HepG2 (cell line): ENCODE measurements at regions not wholly inside any gene's neighbourhood (a gene's known extent, or its start where the extent isn't known, plus 50 kb on each side); places are given as distances from the start of the nearest gene placed in this dataset.

Experiments
- ATAC-seq: fragments of 200-7000 bp; cut with Tn5 transposase; 3 replicates; pipeline ENCODE4 v1.9.1; 2020; ENCODE audit warnings: mild to moderate bottlenecking, moderate library complexity
- BruUV-seq: library from RNA; stranded (reverse); fragments of 400-500 nt; replicated peaks from 2 replicates; lab custom pipeline; 2021; lab: Mats Ljungman, UMichigan
- CTCF ChIA-PET: fragments of 300-600 bp; formaldehyde crosslinking; extraction: SDS; loops from one replicate; lab custom pipeline; 2021; ENCODE audit warnings: low total read pairs, inconsistent platforms, low intra/inter-chr PET ratio; lab: Yijun Ruan, JAX
- POLR2A ChIA-PET: fragments of 350-600 bp; sonication (Branson Sonifier 250); formaldehyde crosslinking; loops from one replicate; lab custom pipeline; 2020; ENCODE audit warnings: antibody characterized with exemption, inconsistent platforms; lab: Yijun Ruan, JAX
- DNase-seq: peaks from one replicate; pipeline ENCODE4 v3.0.0-alpha.2; 2015; ENCODE audit warnings: low spot score
- FAIRE-seq: peaks from 3 replicates; lab custom pipeline; 2011; peaks lifted over from hg19 to GRCh38; lab: Jason Lieb, UNC
- H2AFZ ChIP-seq: one replicate; pipeline ENCODE4 v1.6.1; 2011; ENCODE audit warnings: low read length, inconsistent platforms
- H3K27ac ChIP-seq: fragments of 300-600 bp; 3 replicates; pipeline ENCODE4 v1.8.0; 2011; ENCODE audit warnings: mixed run types, mild to moderate bottlenecking, mixed read lengths, low read length, inconsistent platforms; ENCODE audit not compliant: insufficient read depth; ENCODE audit errors: extremely low read length
- H3K27me3 ChIP-seq, 2 experiments: fragments of 200-600 bp in 1 of 2; 2 replicates in 1 of 2; 3 replicates in 1 of 2; pipeline versions ENCODE4 v1.6.0 to v1.8.0; 2011; ENCODE audit warnings: low read length in 2 of 2, mild to moderate bottlenecking in 2 of 2, moderate library complexity in 2 of 2, inconsistent platforms in 1 of 2; ENCODE audit not compliant: insufficient read depth in 2 of 2, control insufficient read depth in 1 of 2
- H3K36me3 ChIP-seq, 2 experiments: fragments of 200-600 bp in 1 of 2; replicated peaks in 1 of 2; 2 replicates in 1 of 2; 3 replicates in 1 of 2; pipeline versions ENCODE4 v1.5.1 to v1.8.0; 2011; ENCODE audit warnings: low read length in 2 of 2, inconsistent platforms in 1 of 2; ENCODE audit not compliant: insufficient read depth in 2 of 2, control insufficient read depth in 1 of 2
- H3K4me1 ChIP-seq: 2 replicates; pipeline ENCODE4 v1.5.1; 2012; ENCODE audit warnings: low read length, inconsistent platforms; ENCODE audit not compliant: insufficient read depth
- H3K4me2 ChIP-seq: 2 replicates; pipeline ENCODE4 v1.6.0; 2011; ENCODE audit warnings: low read depth, low read length, inconsistent platforms
- H3K4me3 ChIP-seq, 3 experiments: fragments of 200-600 bp in 1 of 3; sonication (generic), shearing (Covaris generic) in 1 of 3; replicated peaks in 1 of 3; 2 replicates each; pipeline ENCODE4 v1.5.1; 2011 to 2016; ENCODE audit warnings: low read length in 3 of 3, inconsistent platforms in 2 of 3, low read depth in 2 of 3, mild to moderate bottlenecking in 2 of 3, control low read depth in 1 of 3, mixed read lengths in 1 of 3; ENCODE audit not compliant: insufficient read depth in 1 of 3
- H3K79me2 ChIP-seq: one replicate; pipeline ENCODE4 v1.6.1; 2011; ENCODE audit warnings: low read length, inconsistent platforms; ENCODE audit not compliant: insufficient read depth
- H3K9ac ChIP-seq: 2 replicates; pipeline ENCODE4 v1.6.0; 2011; ENCODE audit warnings: mild to moderate bottlenecking, low read depth, low read length, inconsistent platforms; ENCODE audit not compliant: insufficient read depth
- H3K9me3 ChIP-seq: 2 replicates; pipeline ENCODE4 v1.5.1; 2012; ENCODE audit warnings: mild to moderate bottlenecking, low read length
- H4K20me1 ChIP-seq: 2 replicates; pipeline ENCODE4 v1.6.0; 2011; ENCODE audit warnings: inconsistent platforms, mild to moderate bottlenecking, low read length, moderate library complexity; ENCODE audit not compliant: insufficient read depth
- CENPX ChIP-seq: sonication (generic); formaldehyde crosslinking; IDR thresholded peaks from 2 replicates; pipeline ENCODE4 v1.9.0; 2021; ENCODE audit warnings: mild to moderate bottlenecking, missing genetic modification reagents, moderate library complexity
- HNRNPUL1 ChIP-seq: fragments of 200-400 bp; formaldehyde crosslinking; IDR thresholded peaks from 2 replicates; pipeline ENCODE4 v1.6.1; 2017; ENCODE audit warnings: low read depth, mild to moderate bottlenecking, low read length, moderate library complexity
- PHF5A ChIP-seq: IDR thresholded peaks from one replicate; pipeline ENCODE4 v1.6.1; 2018; ENCODE audit warnings: low read depth, missing genetic modification reagents; ENCODE audit not compliant: unreplicated experiment
- SOX6 ChIP-seq, 2 experiments: fragments of 450-650 bp in 1 of 2; sonication (generic) in 1 of 2; formaldehyde crosslinking in 1 of 2; IDR thresholded peaks; 2 replicates each; pipeline versions ENCODE4 v1.4.0 to v1.6.1; 2017 to 2020; ENCODE audit warnings: antibody characterized with exemption in 1 of 2, mild to moderate bottlenecking in 1 of 2, missing genetic modification reagents in 1 of 2
- TOPORS ChIP-seq: sonication (generic); formaldehyde crosslinking; IDR thresholded peaks from 2 replicates; pipeline ENCODE4 v1.8.0; 2023; ENCODE audit warnings: mild to moderate bottlenecking, missing genetic modification reagents
- ZNF232 ChIP-seq: sonication (generic); formaldehyde crosslinking; IDR thresholded peaks from 2 replicates; pipeline ENCODE4 v1.4.0; 2020; ENCODE audit warnings: missing genetic modification reagents, borderline replicate concordance
- ZNF44 ChIP-seq: sonication (generic); formaldehyde crosslinking; IDR thresholded peaks from 2 replicates; pipeline ENCODE4 v1.5.1; 2020; ENCODE audit warnings: mild to moderate bottlenecking, missing genetic modification reagents
- ZNF781 ChIP-seq: sonication (generic); formaldehyde crosslinking; IDR thresholded peaks from 2 replicates; pipeline ENCODE4 v1.5.1; 2020; ENCODE audit warnings: borderline replicate concordance, mild to moderate bottlenecking, missing genetic modification reagents; ENCODE audit errors: not compliant biosample characterization
- in situ Hi-C: cut with HindIII; loops from 2 replicates; pipeline ENCODE4 v1.10.0; 2017; ENCODE audit warnings: low pct_unique_long_range_greater_than_20kb; ENCODE audit not compliant: extremely low pct_ligation_motif_present
- intact Hi-C: fragments of 100-400 bp; cut with micrococcal nuclease; formaldehyde crosslinking; loops from one replicate; pipeline ENCODE4 v1.10.0; 2022; ENCODE audit not compliant: unreplicated experiment
- TF ChIP-seq, protein P1 (sequence below): sonication (generic); formaldehyde crosslinking; IDR thresholded peaks from 2 replicates; pipeline ENCODE4 v1.4.0; 2020; ENCODE audit warnings: mild to moderate bottlenecking, missing genetic modification reagents
- TF ChIP-seq, protein P2 (sequence below): sonication (generic); formaldehyde crosslinking; IDR thresholded peaks from 2 replicates; pipeline ENCODE4 v1.5.1; 2020; ENCODE audit warnings: mild to moderate bottlenecking, moderate library complexity, missing genetic modification reagents
- TF ChIP-seq, protein P3 (sequence below): sonication (generic); formaldehyde crosslinking; IDR thresholded peaks from 2 replicates; pipeline ENCODE4 v1.8.0; 2022; ENCODE audit warnings: mild to moderate bottlenecking, missing genetic modification reagents, moderate library complexity
- TF ChIP-seq, protein P4 (sequence below): sonication (generic); formaldehyde crosslinking; IDR thresholded peaks from 2 replicates; pipeline ENCODE4 v1.8.1; 2023; ENCODE audit warnings: mild to moderate bottlenecking, missing genetic modification reagents
- TF ChIP-seq, protein P5 (sequence below): sonication (generic); formaldehyde crosslinking; IDR thresholded peaks from 2 replicates; pipeline ENCODE4 v1.5.0; 2020; ENCODE audit warnings: missing genetic modification reagents, mild to moderate bottlenecking, borderline replicate concordance

DNA sequence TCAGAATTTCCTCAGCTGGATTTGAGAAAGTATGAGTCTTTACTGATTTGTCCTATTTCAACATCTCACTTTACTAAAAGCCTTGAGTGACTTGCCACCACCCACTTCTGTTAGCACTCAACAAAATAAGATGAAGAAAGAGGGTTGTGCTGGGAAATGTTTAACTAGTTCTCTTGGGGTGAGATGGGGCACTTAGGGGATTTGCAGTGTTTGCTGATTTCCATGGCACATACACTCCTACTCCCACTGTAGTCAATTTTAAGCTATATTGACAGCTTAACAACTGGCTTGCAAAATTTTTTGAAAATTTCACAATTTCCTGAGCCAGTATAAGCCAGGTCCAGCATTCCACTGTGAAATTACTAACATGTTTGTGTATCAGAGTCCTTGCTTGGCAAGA lies 463.1 kb upstream of the ARHGEF26 start:
- CTCF ChIA-PET, result no interaction called here
- H3K4me1 ChIP-seq, result no peaks in the 10 kb centered on the region
- no peak overlapping the region for H3K4me3 ChIP-seq
- H3K79me2 ChIP-seq, result no peaks in the 10 kb centered on the region
- no peak for FAIRE-seq
- no peak for DNase-seq
- BruUV-seq, result no TSS peak
- intact Hi-C loops (no loop called here), in situ Hi-C loops (no loop called here)
- H3K27ac ChIP-seq, result no peak overlapping the region
- no peak for ATAC-seq
- no peak overlapping the region for H3K9ac ChIP-seq
- no peak overlapping the region for H3K4me2 ChIP-seq
- no peaks in the 10 kb centered on the region for H3K27me3 ChIP-seq
- H2AFZ ChIP-seq, result no peak overlapping the region
- no peaks in the 10 kb centered on the region for H3K36me3 ChIP-seq
- H3K9me3 ChIP-seq, result no peaks in the 10 kb centered on the region
- TF ChIP-seq ZNF232, result no peak
- TF ChIP-seq, protein P1, sequence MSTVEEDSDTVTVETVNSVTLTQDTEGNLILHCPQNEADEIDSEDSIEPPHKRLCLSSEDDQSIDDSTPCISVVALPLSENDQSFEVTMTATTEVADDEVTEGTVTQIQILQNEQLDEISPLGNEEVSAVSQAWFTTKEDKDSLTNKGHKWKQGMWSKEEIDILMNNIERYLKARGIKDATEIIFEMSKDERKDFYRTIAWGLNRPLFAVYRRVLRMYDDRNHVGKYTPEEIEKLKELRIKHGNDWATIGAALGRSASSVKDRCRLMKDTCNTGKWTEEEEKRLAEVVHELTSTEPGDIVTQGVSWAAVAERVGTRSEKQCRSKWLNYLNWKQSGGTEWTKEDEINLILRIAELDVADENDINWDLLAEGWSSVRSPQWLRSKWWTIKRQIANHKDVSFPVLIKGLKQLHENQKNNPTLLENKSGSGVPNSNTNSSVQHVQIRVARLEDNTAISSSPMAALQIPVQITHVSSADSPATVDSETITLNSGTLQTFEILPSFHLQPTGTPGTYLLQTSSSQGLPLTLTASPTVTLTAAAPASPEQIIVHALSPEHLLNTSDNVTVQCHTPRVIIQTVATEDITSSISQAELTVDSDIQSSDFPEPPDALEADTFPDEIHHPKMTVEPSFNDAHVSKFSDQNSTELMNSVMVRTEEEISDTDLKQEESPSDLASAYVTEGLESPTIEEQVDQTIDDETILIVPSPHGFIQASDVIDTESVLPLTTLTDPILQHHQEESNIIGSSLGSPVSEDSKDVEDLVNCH, result no peak
- TF ChIP-seq, protein P2, sequence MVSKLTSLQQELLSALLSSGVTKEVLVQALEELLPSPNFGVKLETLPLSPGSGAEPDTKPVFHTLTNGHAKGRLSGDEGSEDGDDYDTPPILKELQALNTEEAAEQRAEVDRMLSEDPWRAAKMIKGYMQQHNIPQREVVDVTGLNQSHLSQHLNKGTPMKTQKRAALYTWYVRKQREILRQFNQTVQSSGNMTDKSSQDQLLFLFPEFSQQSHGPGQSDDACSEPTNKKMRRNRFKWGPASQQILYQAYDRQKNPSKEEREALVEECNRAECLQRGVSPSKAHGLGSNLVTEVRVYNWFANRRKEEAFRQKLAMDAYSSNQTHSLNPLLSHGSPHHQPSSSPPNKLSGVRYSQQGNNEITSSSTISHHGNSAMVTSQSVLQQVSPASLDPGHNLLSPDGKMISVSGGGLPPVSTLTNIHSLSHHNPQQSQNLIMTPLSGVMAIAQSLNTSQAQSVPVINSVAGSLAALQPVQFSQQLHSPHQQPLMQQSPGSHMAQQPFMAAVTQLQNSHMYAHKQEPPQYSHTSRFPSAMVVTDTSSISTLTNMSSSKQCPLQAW (CRISPR knock-in tag), result no peak
- no peak for TF ChIP-seq HNRNPUL1
- no peak for TF ChIP-seq CENPX (CRISPR knock-in tag)
- no peak for TF ChIP-seq ZNF781 (CRISPR knock-in tag)
- TF ChIP-seq, protein P3, sequence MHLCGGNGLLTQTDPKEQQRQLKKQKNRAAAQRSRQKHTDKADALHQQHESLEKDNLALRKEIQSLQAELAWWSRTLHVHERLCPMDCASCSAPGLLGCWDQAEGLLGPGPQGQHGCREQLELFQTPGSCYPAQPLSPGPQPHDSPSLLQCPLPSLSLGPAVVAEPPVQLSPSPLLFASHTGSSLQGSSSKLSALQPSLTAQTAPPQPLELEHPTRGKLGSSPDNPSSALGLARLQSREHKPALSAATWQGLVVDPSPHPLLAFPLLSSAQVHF (CRISPR knock-in tag), result no peak
- no peak for TF ChIP-seq SOX6 (IDR thresholded peaks at IDR 0.05)
- TF ChIP-seq SOX6 (CRISPR knock-in tag; IDR thresholded peaks at IDR 0.05), result no peak
- TF ChIP-seq, protein P4, sequence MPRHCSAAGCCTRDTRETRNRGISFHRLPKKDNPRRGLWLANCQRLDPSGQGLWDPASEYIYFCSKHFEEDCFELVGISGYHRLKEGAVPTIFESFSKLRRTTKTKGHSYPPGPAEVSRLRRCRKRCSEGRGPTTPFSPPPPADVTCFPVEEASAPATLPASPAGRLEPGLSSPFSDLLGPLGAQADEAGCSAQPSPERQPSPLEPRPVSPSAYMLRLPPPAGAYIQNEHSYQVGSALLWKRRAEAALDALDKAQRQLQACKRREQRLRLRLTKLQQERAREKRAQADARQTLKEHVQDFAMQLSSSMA (CRISPR knock-in tag), result no peak
- TF ChIP-seq ZNF44 (CRISPR knock-in tag), result no peak
- TF ChIP-seq, protein P5, sequence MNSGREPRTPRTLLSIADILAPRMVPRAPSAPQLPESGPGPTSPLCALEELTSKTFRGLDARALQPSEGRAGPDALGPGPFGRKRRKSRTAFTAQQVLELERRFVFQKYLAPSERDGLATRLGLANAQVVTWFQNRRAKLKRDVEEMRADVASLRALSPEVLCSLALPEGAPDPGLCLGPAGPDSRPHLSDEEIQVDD, result no peak
- no peak for TF ChIP-seq PHF5A (CRISPR knock-in tag)
- no peak for TF ChIP-seq TOPORS (CRISPR knock-in tag)
- H4K20me1 ChIP-seq, result no peaks in the 10 kb centered on the region
- POLR2A ChIA-PET, result no interaction called here
